ENCODE measurements at regions not wholly inside any gene's neighbourhood (a gene's known extent, or its start where the extent isn't known, plus 50 kb on each side); places are given as distances from the start of the nearest gene placed in this dataset.

DNA sequence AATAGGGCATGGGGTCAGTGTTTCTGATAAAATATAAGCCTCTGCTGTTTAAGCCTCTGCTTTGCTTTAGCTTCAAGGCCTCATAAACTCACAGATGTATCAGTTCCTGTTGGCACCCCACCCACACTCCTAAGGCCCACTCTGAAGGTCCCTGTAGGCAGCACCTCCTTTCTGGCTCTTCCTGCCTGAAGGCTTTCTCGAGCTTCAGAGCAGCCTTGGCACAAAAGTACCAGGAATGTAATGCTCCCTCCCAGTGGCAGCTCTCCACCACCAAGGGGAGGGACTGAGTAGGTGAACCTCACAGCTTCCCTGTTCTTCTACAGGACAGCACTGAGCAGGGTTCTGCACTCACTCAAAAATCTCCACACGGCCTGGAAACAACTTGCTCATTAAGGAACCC, 102.2 kb downstream of the ABHD5 start:
- ATAC-seq (ENCODE audit: low read depth) (no peak), DNase-seq (no peak)
- POLR2A ChIA-PET (ENCODE audit: unreplicated experiment) = no interaction called here
- no peak overlapping the region for H2BK15ac ChIP-seq (ENCODE audit: low read depth, low read length)
- H3K4me1 ChIP-seq (ENCODE audit: control insufficient read depth, insufficient read depth, low read length) = no peaks in the 10 kb centered on the region; the same call in 1 of the 2 replicates
- no peak overlapping the region for H3K4ac ChIP-seq (ENCODE audit: low read depth, low read length)
- dilution Hi-C loops (cut with HindIII; ENCODE audit: low sequenced_read_pairs, unreplicated experiment) = no loop called here
- H4K20me1 ChIP-seq (ENCODE audit: insufficient read depth, low read length) = no peaks in the 10 kb centered on the region
- H3K9me1 ChIP-seq (ENCODE audit: insufficient read depth, low read length) = no peaks in the 10 kb centered on the region
- H2BK120ac ChIP-seq (ENCODE audit: low read depth, low read length) = no peak overlapping the region
- H3K9ac ChIP-seq (ENCODE audit: low read depth, low read length) = no peak overlapping the region
- H3K56ac ChIP-seq (ENCODE audit: extremely low read depth, insufficient read depth, low read length) = no peak overlapping the region
- TF ChIP-seq SMC3 (IDR thresholded peaks at IDR 0.05; ENCODE audit: low read depth, low read length) = no peak
- TF ChIP-seq, protein P1, sequence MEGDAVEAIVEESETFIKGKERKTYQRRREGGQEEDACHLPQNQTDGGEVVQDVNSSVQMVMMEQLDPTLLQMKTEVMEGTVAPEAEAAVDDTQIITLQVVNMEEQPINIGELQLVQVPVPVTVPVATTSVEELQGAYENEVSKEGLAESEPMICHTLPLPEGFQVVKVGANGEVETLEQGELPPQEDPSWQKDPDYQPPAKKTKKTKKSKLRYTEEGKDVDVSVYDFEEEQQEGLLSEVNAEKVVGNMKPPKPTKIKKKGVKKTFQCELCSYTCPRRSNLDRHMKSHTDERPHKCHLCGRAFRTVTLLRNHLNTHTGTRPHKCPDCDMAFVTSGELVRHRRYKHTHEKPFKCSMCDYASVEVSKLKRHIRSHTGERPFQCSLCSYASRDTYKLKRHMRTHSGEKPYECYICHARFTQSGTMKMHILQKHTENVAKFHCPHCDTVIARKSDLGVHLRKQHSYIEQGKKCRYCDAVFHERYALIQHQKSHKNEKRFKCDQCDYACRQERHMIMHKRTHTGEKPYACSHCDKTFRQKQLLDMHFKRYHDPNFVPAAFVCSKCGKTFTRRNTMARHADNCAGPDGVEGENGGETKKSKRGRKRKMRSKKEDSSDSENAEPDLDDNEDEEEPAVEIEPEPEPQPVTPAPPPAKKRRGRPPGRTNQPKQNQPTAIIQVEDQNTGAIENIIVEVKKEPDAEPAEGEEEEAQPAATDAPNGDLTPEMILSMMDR (conservative IDR thresholded peaks at IDR 0.05; ENCODE audit: low read depth, low read length) = no peak
- no peak for TF ChIP-seq MAZ (IDR thresholded peaks at IDR 0.05; ENCODE audit: borderline replicate concordance, low read depth, low read length)
- no peak for TF ChIP-seq CHD1 (IDR thresholded peaks at IDR 0.05; ENCODE audit: low read depth, low read length)
- H3K27ac ChIP-seq (ENCODE audit: insufficient read depth, low read length) = no peak overlapping the region
- H2BK5ac ChIP-seq (ENCODE audit: low read depth, low read length, poor library complexity, severe bottlenecking) = no peak overlapping the region
- no peak overlapping the region for H2AK9ac ChIP-seq (replicated peaks; ENCODE audit: low read depth, low read length, poor library complexity)
- no peak overlapping the region for H2AFZ ChIP-seq (replicated peaks; ENCODE audit: low read length, poor library complexity)
- BruUV-seq (replicated peaks) = no TSS peak
- CTCF ChIA-PET = interaction anchor here (1.0 kb wide), 1 partner anchor 24 kb away, joined by 4 read pairs; no protein-coding TSS in a partner anchor
- in situ Hi-C loops (cut with MboI; ENCODE audit: low sequenced_read_pairs) = no loop called here
- H3K27me3 ChIP-seq (ENCODE audit: control insufficient read depth, insufficient read depth, low read length) = peaks cover 26% of the 10 kb centered on the region
- no peaks in the 10 kb centered on the region for H3K36me3 ChIP-seq (ENCODE audit: control insufficient read depth, insufficient read depth, low read length)
- H3K79me1 ChIP-seq (ENCODE audit: low read depth in 1 of 2, low read length in 2 of 2) = no peaks in the 10 kb centered on the region
- H2BK20ac ChIP-seq (ENCODE audit: low read depth, low read length) = no peak overlapping the region
- H3K23ac ChIP-seq (ENCODE audit: low read depth, low read length) = no peak overlapping the region
- H3K18ac ChIP-seq (ENCODE audit: low read depth, low read length) = no peak overlapping the region
- H3K4me2 ChIP-seq (ENCODE audit: low read depth, low read length) = no peak overlapping the region
- no peaks in the 10 kb centered on the region for H3K9me3 ChIP-seq (ENCODE audit: control insufficient read depth, insufficient read depth, low read length)
- H4K5ac ChIP-seq (ENCODE audit: low read depth, low read length) = no peak overlapping the region
- intact Hi-C loops (cut with micrococcal nuclease) = no loop called here
- H4K8ac ChIP-seq (ENCODE audit: low read depth in 2 of 2, low read length in 2 of 2) = no peak overlapping the region
- no peak overlapping the region for H3K14ac ChIP-seq (replicated peaks; ENCODE audit: low read depth, low read length)
- no peak overlapping the region for H2AK5ac ChIP-seq (ENCODE audit: low read depth, low read length)
- H4K91ac ChIP-seq (ENCODE audit: insufficient read depth, low read depth, low read length) = no peak overlapping the region
- H3K4me3 ChIP-seq (ENCODE audit: insufficient read depth, low read depth, low read length) = no peak overlapping the region
- no CpG with 5 or more reads among the region's 2 CpGs for WGBS, 2 experiments (ENCODE audit: extremely low coverage in 2 of 2, insufficient read length in 1 of 2)

Data from IMR-90 (cell line).